Activated CD4-positive, alpha-beta T cell treated with anti-CD3 and anti-CD28 coated beads for 36 hours (primary cell): ENCODE measurements at regions not wholly inside any gene's neighbourhood (a gene's known extent, or its start where the extent isn't known, plus 50 kb on each side); places are given as distances from the start of the nearest gene placed in this dataset.

ENCODE experiments used
- ATAC-seq: fragments of 200-7000 bp; cut with Tn5 transposase; one replicate; pipeline ENCODE4 v1.10.0; 2021; ENCODE audit warnings: mild to moderate bottlenecking, moderate library complexity
- CTCF ChIA-PET: fragments of 350-600 bp; sonication (Branson Sonifier 250); formaldehyde crosslinking; loops from one replicate; lab custom pipeline; 2021; ENCODE audit warnings: antibody characterized with exemption; lab: Charles Lee
- POLR2A ChIA-PET: fragments of 350-600 bp; sonication (Branson Sonifier 250); formaldehyde crosslinking; loops from one replicate; lab custom pipeline; 2021; ENCODE audit warnings: antibody characterized with exemption, inconsistent platforms; lab: Charles Lee
- DNase-seq: peaks from one replicate; pipeline ENCODE4 v3.0.0-alpha.2; 2020
- H3K27ac Mint-ChIP-seq: one replicate; pipeline ENCODE4 v1.8.0; 2021; ENCODE audit warnings: mixed read lengths
- H3K27me3 Mint-ChIP-seq: one replicate; pipeline ENCODE4 v1.8.0; 2021; ENCODE audit warnings: mixed read lengths
- H3K36me3 Mint-ChIP-seq: one replicate; pipeline ENCODE4 v1.8.0; 2021; ENCODE audit warnings: low read depth, mixed read lengths
- H3K4me1 Mint-ChIP-seq: one replicate; pipeline ENCODE4 v1.8.0; 2021; ENCODE audit warnings: mixed read lengths
- H3K4me3 Mint-ChIP-seq: one replicate; pipeline ENCODE4 v1.8.0; 2021; ENCODE audit warnings: mild to moderate bottlenecking, moderate library complexity, mixed read lengths
- H3K9me3 Mint-ChIP-seq: one replicate; pipeline ENCODE4 v1.8.0; 2021; ENCODE audit warnings: low read depth, mixed read lengths
- intact Hi-C, 2 experiments: fragments of 100-400 bp; cut with DNase I in 1 of 2; cut with micrococcal nuclease in 1 of 2; formaldehyde crosslinking; loops; one replicate each; pipeline versions ENCODE4 v1.14.2 to v1.15.1; 2022 to 2024; cut with DNase I, micrococcal nuclease

- ChIA-PET POLR2A (no interaction called here), CTCF (no interaction called here)
- DNase-seq (no peak), ATAC-seq (no peak)
- intact Hi-C loops = no loop called here
- no peaks in the 10 kb centered on the region for H3K4me1 Mint-ChIP-seq
- H3K9me3 Mint-ChIP-seq = peaks cover 2% of the 10 kb centered on the region
- H3K36me3 Mint-ChIP-seq = no peaks in the 10 kb centered on the region
- no peaks in the 10 kb centered on the region for H3K27me3 Mint-ChIP-seq
- H3K27ac Mint-ChIP-seq = no peak overlapping the region
- no peak overlapping the region for H3K4me3 Mint-ChIP-seq
These were observed 804.6 kb upstream of the TENM3 start for GRCh38 chr4:181438641-181439040.

GRCh38 chr4:181443021-181443420 is 800.2 kb upstream of the TENM3 start:
- H3K36me3 Mint-ChIP-seq = no peaks in the 10 kb centered on the region
- POLR2A ChIA-PET = no interaction called here
- H3K9me3 Mint-ChIP-seq = no peaks in the 10 kb centered on the region
- DNase-seq (no peak), ATAC-seq (no peak)
- H3K27ac Mint-ChIP-seq = no peak overlapping the region
- CTCF ChIA-PET = no interaction called here
- H3K27me3 Mint-ChIP-seq = no peaks in the 10 kb centered on the region
- intact Hi-C loops = no loop called here
- H3K4me3 Mint-ChIP-seq = no peak overlapping the region
- H3K4me1 Mint-ChIP-seq = no peaks in the 10 kb centered on the region

- ChIA-PET POLR2A (no interaction called here), CTCF (no interaction called here)
- H3K36me3 Mint-ChIP-seq = no peaks in the 10 kb centered on the region
- H3K4me1 Mint-ChIP-seq = no peaks in the 10 kb centered on the region
- H3K9me3 Mint-ChIP-seq = peaks cover 2% of the 10 kb centered on the region
- intact Hi-C loops = no loop called here
- no peaks in the 10 kb centered on the region for H3K27me3 Mint-ChIP-seq
- H3K4me3 Mint-ChIP-seq = no peak overlapping the region
- ATAC-seq = no peak
- DNase-seq = no peak
- H3K27ac Mint-ChIP-seq = no peak overlapping the region
These were observed 777.4 kb upstream of the TENM3 start for GRCh38 chr4:181465826-181466225.

GRCh38 chr4:181468451-181468850 is 774.8 kb upstream of the TENM3 start:
- Mint-ChIP-seq H3K36me3 (no peaks in the 10 kb centered on the region), H3K4me1 (no peaks in the 10 kb centered on the region), H3K27ac (no peak overlapping the region), H3K27me3 (no peaks in the 10 kb centered on the region), H3K9me3 (peaks cover 2% of the 10 kb centered on the region), H3K4me3 (no peak overlapping the region)
- POLR2A ChIA-PET = no interaction called here
- DNase-seq = no peak
- no peak for ATAC-seq
- CTCF ChIA-PET = no interaction called here
- intact Hi-C loops = no loop called here

- Mint-ChIP-seq H3K4me3 (no peak overlapping the region), H3K27me3 (no peaks in the 10 kb centered on the region), H3K4me1 (no peaks in the 10 kb centered on the region), H3K36me3 (no peaks in the 10 kb centered on the region), H3K9me3 (no peaks in the 10 kb centered on the region), H3K27ac (no peak overlapping the region)
- ChIA-PET CTCF (interaction anchor here (1.6 kb wide), 1 partner anchor 8 kb away, joined by 3 read pairs; no protein-coding TSS in a partner anchor), POLR2A (no interaction called here)
- no peak for DNase-seq
- ATAC-seq = no peak
- intact Hi-C loops = no loop called here
These were observed 772.9 kb upstream of the TENM3 start for GRCh38 chr4:181470306-181470705.

- ChIA-PET POLR2A (no interaction called here), CTCF (no interaction called here)
- intact Hi-C loops = no loop called here
- H3K4me3 Mint-ChIP-seq = no peak overlapping the region
- no peaks in the 10 kb centered on the region for H3K36me3 Mint-ChIP-seq
- H3K4me1 Mint-ChIP-seq = no peaks in the 10 kb centered on the region
- ATAC-seq (no peak), DNase-seq (no peak)
- no peaks in the 10 kb centered on the region for H3K27me3 Mint-ChIP-seq
- no peaks in the 10 kb centered on the region for H3K9me3 Mint-ChIP-seq
- no peak overlapping the region for H3K27ac Mint-ChIP-seq
These were observed 767.8 kb upstream of the TENM3 start for GRCh38 chr4:181475359-181475758.

GRCh38 chr4:181475781-181476507 is 767.3 kb upstream of the TENM3 start:
- no peak overlapping the region for H3K4me3 Mint-ChIP-seq
- CTCF ChIA-PET = interaction anchor here (1.0 kb wide), 1 partner anchor 117 kb away, joined by 3 read pairs; no protein-coding TSS in a partner anchor
- H3K9me3 Mint-ChIP-seq = no peaks in the 10 kb centered on the region
- H3K36me3 Mint-ChIP-seq = no peaks in the 10 kb centered on the region
- POLR2A ChIA-PET = no interaction called here
- no peaks in the 10 kb centered on the region for H3K27me3 Mint-ChIP-seq
- DNase-seq = no peak
- no peak for ATAC-seq
- intact Hi-C loops = no loop called here
- no peak overlapping the region for H3K27ac Mint-ChIP-seq
- no peaks in the 10 kb centered on the region for H3K4me1 Mint-ChIP-seq

- no peaks in the 10 kb centered on the region for H3K9me3 Mint-ChIP-seq
- no peak for ATAC-seq
- POLR2A ChIA-PET = no interaction called here
- CTCF ChIA-PET = interaction anchor here (1.0 kb wide), 1 partner anchor 117 kb away, joined by 3 read pairs; no protein-coding TSS in a partner anchor
- no peaks in the 10 kb centered on the region for H3K4me1 Mint-ChIP-seq
- H3K4me3 Mint-ChIP-seq = no peak overlapping the region
- H3K27ac Mint-ChIP-seq = no peak overlapping the region
- intact Hi-C loops = no loop called here
- H3K36me3 Mint-ChIP-seq = no peaks in the 10 kb centered on the region
- no peaks in the 10 kb centered on the region for H3K27me3 Mint-ChIP-seq
- no peak for DNase-seq
These were observed 766.7 kb upstream of the TENM3 start for GRCh38 chr4:181476508-181476890.

GRCh38 chr4:181477591-181477990 is 765.6 kb upstream of the TENM3 start:
- Mint-ChIP-seq H3K27ac (no peak overlapping the region), H3K27me3 (no peaks in the 10 kb centered on the region), H3K36me3 (no peaks in the 10 kb centered on the region), H3K4me1 (no peaks in the 10 kb centered on the region), H3K4me3 (no peak overlapping the region), H3K9me3 (no peaks in the 10 kb centered on the region)
- intact Hi-C loops = no loop called here
- ATAC-seq (no peak), DNase-seq (no peak)
- CTCF ChIA-PET = interaction anchor here (1.0 to 1.3 kb wide), 2 partner anchors 8 to 19 kb away, joined by 3 to 6 read pairs; no protein-coding TSS in a partner anchor
- POLR2A ChIA-PET = no interaction called here

- Mint-ChIP-seq H3K9me3 (no peaks in the 10 kb centered on the region), H3K27me3 (no peaks in the 10 kb centered on the region), H3K4me3 (no peak overlapping the region), H3K4me1 (no peaks in the 10 kb centered on the region), H3K27ac (no peak overlapping the region), H3K36me3 (no peaks in the 10 kb centered on the region)
- intact Hi-C loops = no loop called here
- CTCF ChIA-PET = interaction anchor here (1.0 to 1.3 kb wide), 2 partner anchors 9 to 18 kb away, joined by 3 to 6 read pairs; no protein-coding TSS in a partner anchor
- POLR2A ChIA-PET = no interaction called here
- ATAC-seq (no peak), DNase-seq (no peak)
These were observed 764.5 kb upstream of the TENM3 start for GRCh38 chr4:181478656-181479055.

- ChIA-PET POLR2A (no interaction called here), CTCF (no interaction called here)
- H3K36me3 Mint-ChIP-seq = no peaks in the 10 kb centered on the region
- no peak overlapping the region for H3K4me3 Mint-ChIP-seq
- no peak for ATAC-seq
- no peak overlapping the region for H3K27ac Mint-ChIP-seq
- H3K27me3 Mint-ChIP-seq = no peaks in the 10 kb centered on the region
- H3K9me3 Mint-ChIP-seq = no peaks in the 10 kb centered on the region
- no peak for DNase-seq
- intact Hi-C loops = no loop called here
- no peaks in the 10 kb centered on the region for H3K4me1 Mint-ChIP-seq
These were observed 764.1 kb upstream of the TENM3 start for GRCh38 chr4:181479141-181479540.

GRCh38 chr4:181484396-181484795 is 758.8 kb upstream of the TENM3 start:
- ChIA-PET POLR2A (no interaction called here), CTCF (no interaction called here)
- H3K27ac Mint-ChIP-seq = no peak overlapping the region
- H3K27me3 Mint-ChIP-seq = no peaks in the 10 kb centered on the region
- ATAC-seq = no peak
- H3K4me3 Mint-ChIP-seq = no peak overlapping the region
- no peak for DNase-seq
- intact Hi-C loops = no loop called here
- H3K9me3 Mint-ChIP-seq = peaks cover 2% of the 10 kb centered on the region
- H3K4me1 Mint-ChIP-seq = no peaks in the 10 kb centered on the region
- no peaks in the 10 kb centered on the region for H3K36me3 Mint-ChIP-seq
